Skeletal muscle tissue (tissue), 3 donors: ENCODE measurements at regions not wholly inside any gene's neighbourhood (a gene's known extent, or its start where the extent isn't known, plus 50 kb on each side); places are given as distances from the start of the nearest gene placed in this dataset.

Source experiments
- H3K27ac ChIP-seq: one replicate; pipeline ENCODE4 v1.7.0; 2013; ENCODE audit warnings: mild to moderate bottlenecking, low read depth, low read length, inconsistent platforms
- H3K27me3 ChIP-seq, 3 donors: one replicate each; pipeline ENCODE4 v1.7.0; 2013; ENCODE audit warnings: low read length in 3 of 3; ENCODE audit not compliant: control insufficient read depth in 3 of 3, insufficient read depth in 3 of 3
- H3K36me3 ChIP-seq, 3 donors: one replicate each; pipeline ENCODE4 v1.7.0; 2013; ENCODE audit warnings: low read length in 3 of 3; ENCODE audit not compliant: control insufficient read depth in 3 of 3, insufficient read depth in 3 of 3
- H3K4me1 ChIP-seq, 3 donors: one replicate each; pipeline ENCODE4 v1.7.0; 2013; ENCODE audit warnings: low read length in 3 of 3, mild to moderate bottlenecking in 3 of 3; ENCODE audit not compliant: control insufficient read depth in 3 of 3, insufficient read depth in 3 of 3
- H3K4me3 ChIP-seq, 3 donors: one replicate each; pipeline ENCODE4 v1.7.0; 2013; ENCODE audit warnings: low read length in 3 of 3
- H3K9ac ChIP-seq, 3 donors: one replicate each; pipeline ENCODE4 v1.7.0; 2013; ENCODE audit warnings: low read length in 3 of 3, mild to moderate bottlenecking in 3 of 3, moderate library complexity in 2 of 3, low read depth in 1 of 3
- H3K9me3 ChIP-seq, 3 donors: one replicate each; pipeline ENCODE4 v1.7.0; 2013; ENCODE audit warnings: low read length in 3 of 3; ENCODE audit not compliant: control insufficient read depth in 3 of 3
- donor health status: Osteomylitis.

DNA sequence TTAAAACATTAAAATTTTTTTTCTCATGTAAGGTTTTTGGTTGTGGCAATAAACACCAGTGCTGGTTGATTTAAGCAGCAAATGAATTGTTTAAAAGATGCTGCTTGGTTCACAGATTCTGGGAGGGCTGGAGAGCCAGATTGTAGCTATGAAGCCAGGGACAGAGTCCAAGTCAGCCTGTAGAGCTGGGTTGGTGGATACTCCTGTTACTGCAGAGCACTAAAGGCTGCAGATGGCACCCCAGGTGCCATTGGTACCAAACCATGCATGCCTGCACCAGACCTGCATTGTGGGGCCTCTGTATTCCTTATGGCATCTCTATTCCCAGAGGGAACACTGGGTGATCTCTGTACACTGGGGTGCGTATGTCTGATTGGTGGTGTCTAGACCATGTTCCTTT lies 113.3 kb downstream of the SNAPC1 start:
- no peak overlapping the region for H3K4me3 ChIP-seq
- peaks cover 0 to 3% (median 2%) of the 10 kb centered on the region in 3 donors for H3K27me3 ChIP-seq
- H3K4me1 ChIP-seq, result no peaks in the 10 kb centered on the region
- H3K27ac ChIP-seq, result no peak overlapping the region
- no peak overlapping the region for H3K9ac ChIP-seq
- no peaks in the 10 kb centered on the region for H3K9me3 ChIP-seq
- H3K36me3 ChIP-seq, result no peaks in the 10 kb centered on the region

DNA sequence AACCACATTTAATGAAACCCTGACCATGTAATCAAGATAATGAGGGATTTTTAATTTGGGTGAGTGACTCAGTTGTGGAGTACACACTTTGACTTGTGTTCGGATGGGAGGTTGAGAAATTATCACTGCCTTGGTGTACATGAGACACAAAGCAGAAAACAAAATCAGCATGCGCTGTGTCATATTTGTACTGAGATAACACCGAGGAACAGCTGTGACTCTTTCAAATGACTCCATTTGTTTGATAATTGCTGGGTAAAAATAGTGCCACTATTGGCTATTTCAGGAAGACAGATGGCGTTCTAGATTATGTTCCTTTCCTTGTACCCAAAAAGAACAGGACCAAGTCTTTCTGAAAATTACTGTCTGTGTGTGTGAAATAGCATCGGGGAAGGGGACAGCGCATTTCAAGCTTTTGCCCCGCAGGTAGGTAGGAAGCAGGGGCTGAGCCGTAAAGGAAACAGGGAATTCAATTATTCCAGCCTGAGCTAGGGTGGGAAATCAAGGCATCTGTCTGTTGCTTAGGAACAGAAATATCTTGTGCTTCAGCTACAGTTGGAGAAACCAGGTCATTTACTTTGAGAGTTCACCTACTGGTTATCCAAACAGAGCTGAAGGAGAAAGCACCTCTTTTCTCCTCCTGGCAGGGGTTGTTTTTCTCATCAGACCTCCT lies 114.3 kb downstream of the SNAPC1 start:
- Histone ChIP-seq H3K27me3 (peaks cover 0 to 3% (median 2%) of the 10 kb centered on the region in 3 donors), H3K9ac (no peak overlapping the region), H3K4me1 (no peaks in the 10 kb centered on the region), H3K4me3 (no peak overlapping the region), H3K36me3 (no peaks in the 10 kb centered on the region), H3K9me3 (no peaks in the 10 kb centered on the region), H3K27ac (no peak overlapping the region)

DNA sequence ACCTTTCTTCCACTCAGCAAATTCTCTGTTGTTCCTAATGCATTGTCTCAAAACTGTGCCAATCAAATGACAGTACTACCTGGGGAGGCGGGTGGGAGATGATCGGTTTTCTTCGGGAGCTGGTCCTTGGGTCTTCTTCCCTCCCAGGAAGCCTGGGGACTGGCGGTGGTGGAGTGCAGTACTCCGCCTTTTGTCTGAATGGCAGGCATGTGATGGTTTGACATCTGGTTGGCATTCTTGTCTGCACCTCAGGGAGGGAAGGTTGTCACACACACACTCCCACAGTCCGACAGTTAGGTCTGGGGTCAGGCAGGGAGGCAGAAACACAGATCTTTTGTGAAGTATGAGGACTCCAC lies 114.8 kb downstream of the SNAPC1 start:
- no peak overlapping the region for H3K4me3 ChIP-seq
- H3K36me3 ChIP-seq, result no peaks in the 10 kb centered on the region
- no peaks in the 10 kb centered on the region for H3K4me1 ChIP-seq
- H3K27me3 ChIP-seq, result peaks cover 0 to 3% (median 2%) of the 10 kb centered on the region in 3 donors
- H3K9ac ChIP-seq, result no peak overlapping the region
- H3K27ac ChIP-seq, result no peak overlapping the region
- no peaks in the 10 kb centered on the region for H3K9me3 ChIP-seq

DNA sequence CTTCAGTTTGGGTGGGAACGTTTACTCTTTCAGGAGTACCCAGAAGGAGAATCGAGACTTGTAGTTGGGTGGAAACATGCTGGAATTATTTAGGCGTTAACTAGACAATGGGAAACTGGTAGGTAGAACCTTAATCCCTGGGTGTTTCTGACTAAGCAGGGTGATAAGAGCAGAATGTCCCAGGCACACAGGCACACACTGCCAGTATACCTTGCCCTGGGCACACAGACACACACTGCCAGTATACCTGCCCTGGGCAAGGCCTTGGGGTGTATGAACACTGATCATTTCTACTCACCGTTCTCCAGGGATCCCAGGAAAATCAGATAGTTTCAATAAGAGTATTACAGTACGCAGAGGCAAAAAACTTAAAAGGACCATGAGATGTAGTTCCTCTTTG lies 115.5 kb downstream of the SNAPC1 start:
- H3K36me3 ChIP-seq, result no peaks in the 10 kb centered on the region
- H3K27ac ChIP-seq, result no peak overlapping the region
- no peak overlapping the region for H3K4me3 ChIP-seq
- no peak overlapping the region for H3K9ac ChIP-seq
- peaks cover 0 to 3% (median 2%) of the 10 kb centered on the region in 3 donors for H3K27me3 ChIP-seq
- no peaks in the 10 kb centered on the region for H3K4me1 ChIP-seq
- H3K9me3 ChIP-seq, result no peaks in the 10 kb centered on the region

DNA sequence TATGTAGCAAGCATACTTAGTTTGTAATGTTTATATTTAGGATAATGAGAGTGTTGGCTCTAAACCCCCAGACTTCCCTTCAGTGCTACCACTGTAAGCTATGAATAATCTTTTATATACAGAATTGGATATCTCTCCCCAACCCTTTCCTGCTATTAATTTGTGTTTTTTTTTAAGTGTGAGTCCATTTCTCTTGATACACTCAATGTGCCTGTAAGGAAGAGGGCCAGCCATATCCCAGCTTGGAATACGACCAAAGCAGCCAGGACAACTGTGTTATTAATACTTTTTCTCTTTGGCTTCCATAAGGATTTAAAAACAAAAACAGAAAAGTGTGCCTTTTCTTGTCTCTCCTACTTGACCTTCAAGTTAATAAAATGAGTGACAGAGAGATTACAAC lies 116.7 kb downstream of the SNAPC1 start:
- H3K27me3 ChIP-seq, result peaks cover 0 to 3% (median 2%) of the 10 kb centered on the region in 3 donors
- H3K36me3 ChIP-seq, result no peaks in the 10 kb centered on the region
- no peak overlapping the region for H3K27ac ChIP-seq
- no peak overlapping the region for H3K9ac ChIP-seq
- no peaks in the 10 kb centered on the region for H3K4me1 ChIP-seq
- no peak overlapping the region for H3K4me3 ChIP-seq
- H3K9me3 ChIP-seq, result no peaks in the 10 kb centered on the region

DNA sequence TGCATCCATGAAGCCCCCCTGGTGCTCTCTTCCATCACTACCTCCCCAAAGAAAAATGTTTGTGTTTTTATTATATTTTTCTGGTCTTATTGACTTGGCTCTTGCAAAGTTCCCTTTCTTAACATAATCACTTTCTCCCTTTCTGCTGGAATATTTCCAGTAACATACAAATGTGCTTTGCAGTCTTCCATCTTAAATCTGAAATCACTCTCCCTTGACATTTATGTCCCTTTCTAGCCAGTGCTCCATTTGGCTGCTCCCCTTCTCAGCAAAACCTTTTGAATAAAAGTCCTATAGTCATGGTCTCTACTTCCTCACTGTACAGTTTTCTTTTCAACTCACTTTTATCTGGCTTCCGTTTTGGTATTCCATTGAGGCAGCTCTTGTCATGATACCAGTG lies 118.8 kb downstream of the SNAPC1 start:
- H3K4me3 ChIP-seq, result no peak overlapping the region
- no peaks in the 10 kb centered on the region for H3K27me3 ChIP-seq
- no peak overlapping the region for H3K27ac ChIP-seq
- no peaks in the 10 kb centered on the region for H3K9me3 ChIP-seq
- no peak overlapping the region for H3K9ac ChIP-seq
- H3K4me1 ChIP-seq, result no peaks in the 10 kb centered on the region
- no peaks in the 10 kb centered on the region for H3K36me3 ChIP-seq

DNA sequence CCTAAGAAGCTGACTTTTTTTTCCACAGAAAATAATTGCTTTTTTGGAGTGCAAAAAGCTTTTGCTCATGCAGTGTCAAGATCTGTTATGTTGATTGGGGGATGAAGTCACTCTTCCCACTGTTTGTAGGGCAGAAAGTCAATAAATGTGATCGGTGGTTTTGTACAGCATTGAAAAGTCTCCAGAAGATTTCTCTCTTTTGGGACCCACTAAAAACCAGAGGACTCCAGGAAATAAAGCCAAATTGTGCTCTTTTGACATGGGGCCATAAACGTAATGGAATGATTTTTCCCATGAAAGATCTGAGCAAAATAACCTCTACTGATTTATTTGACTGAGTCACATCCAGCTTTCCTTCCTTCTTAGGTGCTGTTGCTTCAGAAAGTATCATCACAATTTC lies 122.5 kb downstream of the SNAPC1 start:
- H3K27ac ChIP-seq, result no peak overlapping the region
- H3K9me3 ChIP-seq, result no peaks in the 10 kb centered on the region
- H3K4me1 ChIP-seq, result no peaks in the 10 kb centered on the region
- H3K27me3 ChIP-seq, result no peaks in the 10 kb centered on the region
- no peak overlapping the region for H3K9ac ChIP-seq
- H3K36me3 ChIP-seq, result no peaks in the 10 kb centered on the region
- H3K4me3 ChIP-seq, result no peak overlapping the region

DNA sequence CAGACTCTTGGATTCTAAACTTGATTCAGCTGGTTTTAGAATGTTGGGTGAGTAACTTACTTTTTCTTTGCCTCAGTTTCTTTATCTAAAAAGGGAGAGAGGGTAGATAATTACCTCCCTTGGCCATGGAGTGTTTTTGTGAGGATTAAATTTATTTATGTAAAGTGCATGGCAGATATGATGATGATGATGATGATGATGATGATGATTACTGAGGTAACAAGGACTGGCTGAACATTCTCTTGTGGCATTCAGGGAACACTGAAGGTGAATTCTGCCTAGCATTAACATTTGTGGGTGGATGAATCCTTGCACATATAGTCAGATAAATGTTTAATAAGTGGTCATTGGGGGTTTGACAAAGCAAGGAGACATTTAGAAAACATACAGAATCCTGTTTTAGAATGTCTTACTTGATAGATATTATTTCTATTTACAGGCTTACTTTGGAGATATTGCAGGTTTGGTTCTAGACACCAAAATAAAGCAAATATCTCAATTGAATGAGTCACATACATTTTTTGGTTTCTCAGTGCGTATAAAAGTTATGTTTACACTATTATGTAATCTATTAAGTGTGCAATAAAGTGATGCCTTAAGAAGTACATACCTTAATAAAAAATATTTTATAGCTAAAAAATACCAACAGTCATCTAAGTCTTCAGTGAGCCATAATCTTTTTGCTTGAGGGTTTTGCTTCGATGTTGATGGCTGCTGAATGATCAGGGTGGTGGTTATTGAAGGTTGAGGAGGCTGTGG lies 123.2 kb downstream of the SNAPC1 start:
- Histone ChIP-seq H3K36me3 (no peaks in the 10 kb centered on the region), H3K9me3 (no peaks in the 10 kb centered on the region), H3K4me1 (no peaks in the 10 kb centered on the region), H3K27ac (no peak overlapping the region), H3K27me3 (no peaks in the 10 kb centered on the region), H3K4me3 (no peak overlapping the region), H3K9ac (no peak overlapping the region)

DNA sequence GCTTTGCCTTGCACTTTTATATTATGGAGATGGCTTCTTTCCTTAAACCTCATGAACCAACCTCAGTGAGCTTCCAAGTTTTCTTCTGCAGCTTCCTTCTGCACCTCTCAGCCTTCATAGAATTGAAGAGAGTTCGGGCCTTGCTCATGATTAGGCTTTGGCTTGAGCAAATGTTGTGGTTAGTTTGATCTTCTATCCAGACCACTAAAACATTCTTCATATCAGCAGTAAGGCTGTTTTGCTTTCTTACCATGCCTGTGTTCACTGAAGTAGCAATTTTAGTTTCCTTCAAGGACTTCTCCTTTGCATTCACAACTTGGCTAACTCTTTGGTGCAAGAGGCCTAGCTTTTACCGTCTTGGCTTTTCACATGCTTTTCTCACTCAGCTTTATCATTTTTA lies 125.4 kb downstream of the SNAPC1 start:
- Histone ChIP-seq H3K27me3 (peaks cover 0 to 2% (median 0%) of the 10 kb centered on the region in 3 donors), H3K27ac (no peak overlapping the region), H3K4me3 (no peak overlapping the region), H3K9ac (no peak overlapping the region), H3K9me3 (no peaks in the 10 kb centered on the region), H3K4me1 (no peaks in the 10 kb centered on the region), H3K36me3 (no peaks in the 10 kb centered on the region)

DNA sequence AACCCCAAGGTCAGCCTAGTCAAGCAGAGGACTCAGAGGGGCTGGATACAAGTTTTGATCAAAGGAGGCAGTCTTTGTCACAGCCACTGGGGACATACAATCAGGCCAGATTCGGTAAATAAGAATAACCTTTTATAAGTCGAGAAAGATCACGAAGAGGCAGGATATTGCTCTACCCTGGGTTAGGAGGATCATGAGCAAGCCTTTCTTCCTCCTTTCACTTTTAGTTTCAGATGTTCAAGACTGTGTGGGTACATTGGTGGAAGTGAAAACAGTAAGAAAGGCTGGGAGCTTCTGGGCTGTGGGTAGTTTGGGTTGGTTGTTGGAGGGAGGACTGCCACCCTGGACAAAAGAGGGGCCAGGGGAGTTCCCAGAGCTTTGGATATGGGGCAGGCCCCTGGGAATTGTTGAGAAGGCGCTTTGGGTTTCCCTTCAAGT lies 127.7 kb downstream of the SNAPC1 start:
- Histone ChIP-seq H3K4me1 (no peaks in the 10 kb centered on the region), H3K27ac (no peak overlapping the region), H3K36me3 (no peaks in the 10 kb centered on the region), H3K9me3 (no peaks in the 10 kb centered on the region), H3K9ac (no peak overlapping the region), H3K4me3 (no peak overlapping the region), H3K27me3 (peaks cover 0 to 2% (median 0%) of the 10 kb centered on the region in 3 donors)
